ENCODE measurements at regions not wholly inside any gene's neighbourhood (a gene's known extent, or its start where the extent isn't known, plus 50 kb on each side); places are given as distances from the start of the nearest gene placed in this dataset.

DNA sequence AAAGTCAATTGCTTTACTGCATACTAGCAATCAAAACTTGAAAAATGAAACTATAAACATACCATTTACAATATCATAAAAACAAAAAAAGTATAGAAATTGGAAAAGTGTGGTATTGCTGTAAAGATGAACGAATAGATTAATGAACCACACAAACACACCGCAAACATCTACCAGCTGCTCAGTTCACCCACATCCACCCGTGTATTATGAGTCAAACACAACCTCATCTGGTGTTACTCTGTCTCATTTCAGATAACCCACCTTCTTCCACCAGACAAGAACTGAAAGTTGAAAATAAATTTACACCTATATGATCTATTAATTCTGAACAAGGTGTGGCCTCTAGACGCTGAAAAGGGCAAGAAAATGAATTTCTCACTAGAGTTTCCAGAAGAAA lies 53.3 kb downstream of the BLID start:
- DNase-seq: no peak

DNA sequence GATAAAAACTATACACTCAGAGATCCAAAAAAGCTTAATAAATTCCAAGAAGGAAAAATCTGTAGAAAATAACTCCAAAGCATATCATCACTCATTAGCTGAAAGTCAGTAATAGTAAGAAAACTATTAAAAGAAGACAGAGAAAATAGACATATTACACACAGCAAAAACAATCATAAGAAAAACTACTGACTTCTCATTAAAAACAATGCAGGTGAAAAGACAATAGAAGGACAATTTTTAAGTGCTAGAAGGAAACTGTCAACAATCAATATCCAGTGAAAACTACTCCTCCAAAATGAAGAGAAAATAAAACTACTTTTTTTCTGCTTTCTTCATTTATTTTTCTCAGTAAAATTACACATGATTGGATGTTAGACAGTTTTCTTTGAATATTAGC lies 56.5 kb downstream of the BLID start:
- DNase-seq: no peak

DNA sequence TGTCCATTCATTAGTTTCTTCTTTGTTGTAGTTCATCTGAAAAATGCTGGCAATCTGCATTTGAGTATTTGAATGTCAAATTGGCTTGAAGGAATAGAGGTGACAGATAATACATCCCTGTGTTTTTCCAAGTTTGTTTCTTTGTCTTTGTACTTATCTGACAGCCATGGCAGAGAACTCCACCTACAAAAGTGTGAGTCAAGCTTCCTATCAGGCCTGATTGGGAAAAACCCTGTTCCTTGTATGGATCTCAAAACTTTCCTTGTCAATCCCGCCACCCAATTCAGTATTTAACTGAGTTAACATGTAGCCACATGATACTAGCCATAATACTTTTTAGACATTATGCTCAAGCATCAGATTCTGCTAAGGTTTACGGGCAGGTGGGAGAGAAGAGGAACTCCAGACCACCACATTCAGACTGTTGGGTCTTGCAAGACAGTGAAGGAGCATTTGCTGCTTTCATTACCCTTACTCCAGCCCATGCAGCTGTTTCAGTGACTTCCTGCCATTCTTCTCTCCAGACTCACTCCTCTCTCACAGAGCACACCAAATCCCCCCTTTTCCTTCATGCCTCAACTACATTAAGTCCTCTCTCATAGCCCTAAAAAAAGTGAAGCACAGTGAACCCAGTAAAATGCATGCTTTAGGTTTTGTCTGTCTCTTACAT lies 65.9 kb downstream of the BLID start:
- DNase-seq: no peak

DNA sequence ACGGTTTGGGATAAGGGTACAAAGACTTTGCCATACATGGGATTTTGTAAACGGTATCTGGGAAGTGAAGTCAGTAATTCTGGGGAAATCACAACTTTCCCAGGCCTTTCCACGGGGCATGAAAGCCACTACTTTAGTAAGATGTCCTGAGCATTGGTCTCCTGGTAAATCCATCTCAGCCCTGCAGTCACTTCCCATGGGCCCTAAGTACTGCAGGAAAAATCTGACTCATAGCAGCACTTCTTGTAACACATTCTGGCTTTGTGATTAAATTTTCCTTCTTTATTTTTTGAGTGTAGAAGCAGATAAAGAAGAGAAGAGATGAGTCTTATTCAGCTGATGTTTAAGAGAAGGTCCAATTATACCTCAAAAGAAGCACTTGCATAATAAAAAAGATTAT lies 67.6 kb downstream of the BLID start:
- DNase-seq: no peak

DNA sequence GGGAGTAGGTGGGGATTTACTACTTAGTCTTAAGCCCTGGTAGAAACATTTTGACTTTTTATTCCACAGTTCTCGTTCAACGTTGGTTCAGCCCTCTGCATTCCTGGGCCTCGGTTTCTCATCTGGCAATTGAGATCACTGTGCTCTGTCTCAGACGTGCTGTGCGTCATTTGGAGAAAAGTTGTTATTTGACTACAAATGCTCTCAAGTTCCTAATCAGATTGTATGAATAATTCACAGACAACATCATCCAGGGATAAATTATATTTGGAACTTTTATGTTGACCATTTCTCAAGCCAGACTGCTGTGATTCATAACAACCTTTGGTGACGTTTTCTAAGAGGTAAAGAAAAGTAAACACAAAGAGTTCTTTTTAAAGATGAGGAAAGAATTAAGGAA lies 69.2 kb downstream of the BLID start:
- no peak for DNase-seq

DNA sequence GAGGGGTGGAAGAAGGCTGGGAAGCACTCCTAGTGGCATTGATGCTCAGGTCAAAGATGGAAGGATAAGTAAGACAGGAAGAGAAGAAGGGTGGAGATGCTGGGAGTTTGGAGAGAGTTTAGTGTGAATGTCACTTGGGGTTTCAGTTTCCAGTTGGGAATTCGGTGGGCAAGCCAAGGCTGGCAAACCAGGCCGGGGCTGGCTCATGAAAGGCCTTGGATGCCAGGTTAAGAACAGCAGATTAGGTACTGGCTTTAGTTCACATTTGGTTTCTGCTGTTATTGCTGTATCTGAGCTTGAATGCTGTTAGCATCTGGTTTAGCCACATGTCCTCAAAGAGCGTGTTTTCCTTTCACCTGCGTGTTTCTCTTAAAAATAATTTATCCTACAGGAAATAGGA lies 69.6 kb downstream of the BLID start:
- DNase-seq: no peak

DNA sequence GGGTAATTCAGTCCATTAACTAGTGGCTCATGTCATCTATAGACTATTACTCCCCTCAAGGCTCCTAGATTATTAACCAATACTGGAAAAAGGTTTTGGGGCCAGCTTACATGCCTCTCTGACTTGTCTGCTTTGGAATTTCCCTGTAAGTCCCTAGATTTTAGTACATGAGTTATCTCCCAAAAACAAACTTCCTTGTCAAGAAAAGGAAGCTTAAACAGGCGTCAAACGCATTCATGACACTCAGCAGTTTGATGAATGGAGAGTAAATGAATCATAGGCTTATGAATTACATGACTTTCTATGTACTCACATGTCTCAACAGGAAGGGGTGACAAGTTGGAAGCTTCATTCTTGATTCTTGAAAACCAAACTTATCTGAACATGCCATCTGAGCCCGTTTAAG lies 70.8 kb downstream of the BLID start:
- peak; percentile 93 for DNase-seq

DNA sequence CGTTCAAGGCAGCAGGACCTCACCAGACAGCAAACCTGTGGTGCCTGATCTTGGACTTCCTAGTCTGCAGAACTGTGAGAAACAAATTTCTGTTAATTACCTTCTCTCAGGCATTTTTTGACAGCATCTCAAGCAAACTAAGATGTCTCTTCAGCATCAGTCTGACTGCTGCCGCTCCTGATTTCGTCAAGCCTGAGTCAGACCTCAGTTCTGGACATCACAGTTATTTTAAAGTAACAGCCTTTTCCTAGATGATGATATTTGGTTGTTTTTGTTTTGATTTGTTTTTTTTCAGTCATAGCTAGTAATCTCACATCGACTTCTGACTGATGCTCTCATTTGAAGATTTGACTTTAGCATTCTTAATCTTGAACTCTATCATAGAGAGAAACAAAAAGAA lies 71.9 kb downstream of the BLID start:
- peak; percentile 55 for DNase-seq

DNA sequence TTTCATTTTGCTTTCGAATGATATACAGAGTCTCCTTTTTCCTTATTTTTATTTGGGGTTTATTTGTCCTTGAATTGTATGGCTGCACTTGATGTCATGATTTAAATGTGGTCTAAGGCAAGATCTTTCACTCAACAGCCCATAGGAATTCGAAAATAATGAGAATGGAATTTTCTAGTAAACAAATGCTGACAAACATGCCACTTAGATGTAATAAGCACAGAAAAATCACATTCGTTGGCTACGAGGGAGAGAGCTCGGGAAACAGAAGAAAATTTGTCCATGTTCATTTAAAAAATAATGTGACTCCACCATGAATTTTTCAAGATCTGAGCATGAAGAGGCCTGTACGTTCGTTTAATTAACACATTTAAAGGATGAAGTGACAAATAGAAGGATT lies 73.0 kb downstream of the BLID start:
- DNase-seq: peak; percentile 67

DNA sequence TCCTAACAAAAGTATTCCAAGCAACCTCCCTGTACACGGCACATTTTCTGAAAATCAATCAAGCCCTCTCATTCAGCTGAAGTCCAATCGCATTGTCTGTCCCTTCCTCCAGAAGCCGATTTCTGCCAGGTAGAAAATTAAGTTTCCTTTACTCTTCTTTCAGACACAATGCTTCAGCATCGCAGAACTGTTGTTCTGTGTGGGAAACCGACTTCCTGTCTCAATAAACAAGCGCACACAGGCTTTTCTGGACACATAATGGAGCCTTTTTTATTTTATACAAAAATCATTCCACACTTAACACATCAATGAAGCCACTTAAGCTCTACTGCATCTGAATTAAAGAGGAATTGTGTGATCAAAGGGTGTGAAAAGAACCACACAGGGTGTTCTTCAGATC lies 75.6 kb downstream of the BLID start:
- no peak for DNase-seq

DNA sequence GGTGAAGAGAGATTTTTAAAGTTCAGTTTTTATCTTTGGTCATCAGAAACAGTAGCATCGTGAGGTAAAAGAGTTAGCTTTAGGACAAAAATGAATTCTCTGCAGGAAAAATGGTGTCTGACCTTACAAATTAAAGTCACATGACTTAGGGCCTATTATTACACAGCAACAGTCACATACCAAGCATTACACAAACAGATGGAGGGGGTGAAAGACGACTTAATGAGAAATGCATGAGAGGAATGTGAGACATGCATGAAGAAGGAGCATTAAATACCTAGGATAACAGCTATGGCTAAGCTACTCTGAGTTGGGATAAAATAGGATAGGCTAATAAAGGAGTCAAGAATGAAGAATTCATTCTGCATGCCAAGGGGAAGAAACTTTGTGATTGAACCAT lies 77.5 kb downstream of the BLID start:
- DNase-seq: peak; percentile 89

DNA sequence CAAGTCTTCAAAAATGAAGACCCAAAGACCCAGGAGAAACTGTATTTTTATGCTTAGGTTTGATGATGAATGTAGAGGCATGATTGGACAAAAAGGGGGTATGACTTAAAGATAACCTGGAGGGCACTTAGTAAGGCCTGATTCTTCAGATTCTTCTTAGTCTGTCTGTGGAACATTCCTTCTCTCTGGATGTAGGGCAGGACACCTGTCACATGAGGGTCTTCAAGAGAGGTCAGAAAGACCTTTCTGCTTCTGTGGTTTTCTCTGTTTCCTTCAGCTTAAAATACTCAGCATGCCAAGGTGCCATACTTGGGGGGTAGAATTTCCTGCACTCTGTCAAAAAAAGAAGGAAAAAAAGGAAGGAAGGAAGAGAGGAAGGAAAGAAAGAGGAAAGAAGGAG lies 78.1 kb downstream of the BLID start:
- no peak for DNase-seq

DNA sequence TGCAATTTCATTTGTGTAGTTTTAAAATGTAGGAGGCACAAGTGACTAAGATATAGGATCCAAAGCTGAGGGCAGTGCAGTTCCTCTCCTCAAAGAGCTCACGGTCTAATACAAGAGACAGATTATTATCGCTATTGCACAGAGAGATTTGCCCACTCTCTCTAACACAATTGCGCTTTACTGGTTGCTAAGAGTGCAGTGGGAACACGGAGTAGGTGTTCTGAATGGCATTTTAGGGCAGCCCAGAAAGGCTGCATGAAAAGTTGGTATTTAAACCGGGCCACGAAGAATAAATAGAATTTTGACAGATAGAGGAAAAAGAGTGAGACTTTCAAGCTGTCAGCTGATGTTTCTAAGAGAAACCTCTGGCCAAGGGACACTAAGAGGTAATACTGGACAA lies 79.5 kb downstream of the BLID start:
- no peak for DNase-seq

DNA sequence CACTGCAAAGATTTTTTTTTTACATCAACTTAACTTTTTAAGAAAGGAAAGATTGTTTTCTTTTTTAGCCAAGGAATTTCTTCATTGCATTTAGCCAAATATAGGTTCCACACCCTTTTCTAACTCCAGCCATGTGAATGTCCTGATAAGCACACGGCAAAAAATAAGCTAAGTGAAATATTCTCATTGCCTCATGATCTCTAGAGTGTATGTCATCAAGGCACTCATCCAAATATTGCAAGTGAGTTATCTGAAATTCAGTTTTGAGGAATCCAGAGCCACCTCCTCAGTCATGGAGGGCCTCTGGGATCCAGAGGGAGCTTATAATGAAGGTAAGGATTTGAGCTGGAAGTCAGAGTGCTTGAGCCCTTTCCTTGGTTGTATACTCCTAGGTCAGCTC lies 80.0 kb downstream of the BLID start:
- peak; percentile 73 for DNase-seq

DNA sequence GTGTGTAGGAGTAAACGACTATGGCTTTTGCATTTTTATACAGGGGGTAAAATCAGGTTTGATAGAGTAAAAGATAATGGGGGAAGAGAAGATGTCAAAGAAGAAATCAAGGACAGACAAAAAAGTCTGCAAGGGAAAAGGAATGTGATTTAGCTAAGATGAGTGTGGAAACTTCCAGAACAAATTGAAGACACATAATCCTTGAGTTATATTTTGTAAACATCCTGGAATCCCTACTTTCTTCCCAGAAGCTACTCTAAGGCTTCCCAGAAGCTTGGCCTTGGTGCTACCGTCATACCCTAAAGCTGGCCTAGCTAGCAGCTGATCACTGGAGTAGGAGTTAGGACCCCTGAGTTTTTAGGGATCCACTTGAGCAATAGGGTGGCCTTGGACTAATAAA lies 82.4 kb downstream of the BLID start:
- DNase-seq: no peak

DNA sequence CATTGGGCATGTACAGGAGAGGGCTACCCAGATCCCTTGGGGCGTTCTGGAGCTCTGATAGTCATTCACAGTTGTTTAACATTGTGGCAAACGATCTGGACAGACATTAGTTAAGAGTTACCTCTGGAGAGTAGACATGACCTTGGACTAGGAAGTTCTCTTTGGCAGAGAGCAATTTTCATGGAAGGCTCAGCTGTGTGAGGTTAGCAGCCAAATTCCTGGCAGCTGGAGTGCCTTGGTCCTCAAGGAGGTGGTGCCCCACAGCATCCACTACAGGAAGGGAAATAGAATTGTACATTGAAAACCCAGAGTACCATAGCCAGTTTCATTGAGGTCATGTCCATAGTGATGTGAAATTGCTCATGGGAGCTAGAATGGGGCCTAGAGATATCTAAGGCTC lies 82.8 kb downstream of the BLID start:
- DNase-seq: no peak

DNA sequence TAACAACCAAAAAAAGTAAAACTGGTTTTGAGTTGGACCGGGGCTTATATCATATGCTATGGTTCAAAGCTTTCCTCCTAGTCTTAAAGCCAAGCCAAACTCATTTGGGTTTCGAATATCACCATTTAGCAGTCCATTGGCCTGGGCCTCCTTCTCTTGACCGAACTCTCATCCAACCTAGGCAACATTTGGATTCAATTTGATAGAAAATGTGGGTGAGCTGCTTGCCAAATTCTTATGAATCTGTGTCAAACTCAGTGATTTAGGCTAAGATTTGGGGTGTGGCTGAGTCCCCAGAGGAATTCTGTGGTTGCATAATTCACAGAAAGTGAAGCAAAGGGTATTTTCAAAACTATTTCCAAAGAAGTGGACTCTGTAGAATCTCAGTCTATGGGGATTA lies 83.7 kb downstream of the BLID start:
- DNase-seq: peak; percentile 43

DNA sequence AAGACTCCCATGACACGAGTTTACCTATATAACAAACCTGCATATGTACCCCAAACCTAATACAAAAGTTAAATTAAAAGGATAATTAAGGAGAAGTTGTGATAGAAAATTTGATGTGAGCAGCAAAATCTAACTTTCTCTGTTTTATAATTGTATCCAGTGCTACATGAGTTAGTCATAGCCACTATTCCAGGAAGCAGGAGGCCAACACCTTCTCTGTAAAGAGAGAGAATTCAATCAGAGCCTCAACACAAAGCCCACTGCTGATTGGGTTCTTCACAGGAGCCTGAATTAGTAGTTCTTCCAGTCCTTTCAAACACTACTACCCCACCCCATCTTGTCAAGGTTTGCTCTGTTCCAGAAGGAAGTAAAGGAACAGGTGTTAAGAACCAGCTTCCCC lies 84.2 kb downstream of the BLID start:
- no peak for DNase-seq

DNA sequence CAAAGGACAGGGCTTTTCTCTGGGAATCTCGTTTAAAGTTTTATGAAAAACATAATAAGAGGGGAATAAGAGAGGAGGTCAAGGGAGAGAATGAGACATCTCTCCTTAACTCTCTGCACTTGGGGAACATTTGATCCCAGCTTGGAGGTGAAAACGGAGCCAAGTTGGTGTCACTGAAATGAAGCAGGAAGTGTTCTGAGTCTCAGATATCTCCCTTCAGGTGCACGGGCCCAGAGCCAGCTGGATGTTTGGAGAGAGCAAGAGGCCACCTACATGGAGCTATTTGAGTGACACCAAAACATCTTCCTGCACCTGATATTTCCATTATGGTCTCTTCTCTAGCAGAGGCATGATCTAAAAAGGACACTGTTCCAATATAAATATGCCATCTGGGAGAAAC lies 85.7 kb downstream of the BLID start:
- no peak for DNase-seq

DNA sequence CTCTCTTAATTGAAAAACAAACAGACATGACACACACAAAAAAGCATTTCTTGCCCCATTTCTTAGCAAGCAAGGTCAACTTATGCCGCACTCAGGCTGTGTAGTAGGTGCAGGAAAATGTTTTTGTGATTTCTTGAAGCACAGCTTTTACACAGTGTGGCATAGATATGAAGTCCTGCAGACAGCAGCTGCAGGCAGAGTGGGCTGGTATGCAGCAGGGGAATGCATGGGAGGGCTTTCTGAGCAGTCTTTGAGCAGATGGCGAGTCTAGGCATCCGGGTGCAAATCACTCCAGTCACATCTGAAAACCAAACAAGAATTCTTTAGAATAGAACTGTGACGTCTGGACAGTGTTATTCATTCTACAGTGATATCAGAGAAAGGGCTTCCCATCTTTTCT lies 87.5 kb downstream of the BLID start:
- no peak for DNase-seq

DNA sequence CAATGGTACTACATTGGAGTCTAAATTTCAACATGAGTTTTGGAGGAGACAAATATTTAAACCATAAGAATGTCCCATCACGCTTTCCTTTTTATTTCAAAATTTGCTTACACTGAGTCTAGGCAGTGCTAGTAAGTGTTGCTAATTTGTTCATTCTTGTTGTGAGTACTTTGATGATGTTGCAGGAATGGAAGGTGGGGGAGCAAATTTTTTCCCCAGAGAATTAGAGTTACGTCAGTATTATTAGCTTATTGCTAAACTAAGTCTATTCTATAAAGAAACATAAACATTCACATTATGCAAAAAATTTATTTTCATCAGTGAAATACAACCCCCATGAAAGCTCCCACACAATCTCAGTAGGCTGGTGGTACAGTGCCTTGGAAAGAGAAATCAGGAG lies 88.0 kb downstream of the BLID start:
- no peak for DNase-seq

DNA sequence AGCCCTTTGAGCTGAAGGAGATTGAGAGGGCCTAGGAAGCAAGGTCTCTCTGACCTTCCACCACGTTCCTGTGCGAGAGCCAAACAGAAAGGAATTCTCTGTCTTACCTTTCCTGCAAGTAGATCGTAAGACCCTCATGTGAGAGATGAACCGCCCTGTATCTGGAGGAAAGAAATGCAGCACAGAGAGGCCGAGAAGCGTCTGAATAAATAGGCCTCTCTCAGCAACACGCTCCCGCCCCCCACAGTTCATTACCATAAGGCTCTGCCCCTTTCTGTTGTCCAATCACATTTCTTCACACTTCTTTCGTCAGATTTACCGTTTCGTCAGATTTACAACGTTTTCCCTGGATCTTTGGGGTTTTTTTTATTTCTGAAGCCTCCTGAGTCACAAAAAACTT lies 90.3 kb downstream of the BLID start:
- no peak for DNase-seq

DNA sequence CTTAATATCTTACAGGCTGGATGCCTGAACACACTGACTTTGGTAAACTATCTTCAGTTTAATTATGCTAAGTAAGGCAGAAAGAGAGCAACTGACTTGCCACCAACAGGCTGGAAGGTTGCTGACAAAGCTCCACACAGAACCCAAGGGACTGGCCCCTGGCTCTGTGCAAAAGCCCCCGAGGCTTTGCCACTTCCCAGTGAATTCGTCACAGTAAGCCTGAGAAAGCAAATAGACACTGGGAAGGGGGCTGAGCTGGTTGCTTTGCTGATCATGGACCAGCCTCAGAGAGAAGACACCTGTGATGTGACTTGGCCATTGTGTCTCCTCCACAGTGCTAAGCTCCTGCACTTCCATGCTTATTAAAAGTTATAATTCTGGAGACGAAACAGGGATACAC lies 91.7 kb downstream of the BLID start:
- no peak for DNase-seq

DNA sequence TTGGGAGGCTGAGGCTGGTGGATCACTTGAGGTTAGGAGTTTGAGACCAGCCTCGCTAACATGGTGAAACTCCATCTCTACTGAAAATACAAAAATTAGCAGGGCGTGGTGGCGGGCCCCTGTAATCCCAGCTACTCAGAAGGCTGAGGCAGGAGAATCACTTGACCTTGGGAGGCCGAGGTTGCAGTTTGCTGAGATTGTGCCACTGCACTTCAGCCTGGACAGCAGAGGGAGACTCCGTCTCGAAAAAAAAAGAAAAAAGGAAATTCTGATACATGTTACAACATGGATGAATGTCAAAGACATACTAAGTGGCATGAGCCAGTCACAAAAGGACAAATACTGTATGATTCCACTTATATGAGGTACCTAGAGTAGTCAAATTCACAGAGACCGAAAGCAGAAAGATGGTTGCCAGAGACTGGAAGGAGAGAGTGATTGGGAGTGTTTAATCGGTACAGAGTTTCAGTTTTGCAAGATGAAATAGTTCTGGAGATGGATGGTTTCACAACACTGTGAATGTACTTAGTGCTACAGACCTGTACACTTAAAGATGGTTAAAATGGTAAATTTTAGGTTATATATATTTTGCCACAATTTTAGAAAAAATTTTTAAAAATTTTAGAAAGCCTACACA lies 92.3 kb downstream of the BLID start:
- no peak for DNase-seq

DNA sequence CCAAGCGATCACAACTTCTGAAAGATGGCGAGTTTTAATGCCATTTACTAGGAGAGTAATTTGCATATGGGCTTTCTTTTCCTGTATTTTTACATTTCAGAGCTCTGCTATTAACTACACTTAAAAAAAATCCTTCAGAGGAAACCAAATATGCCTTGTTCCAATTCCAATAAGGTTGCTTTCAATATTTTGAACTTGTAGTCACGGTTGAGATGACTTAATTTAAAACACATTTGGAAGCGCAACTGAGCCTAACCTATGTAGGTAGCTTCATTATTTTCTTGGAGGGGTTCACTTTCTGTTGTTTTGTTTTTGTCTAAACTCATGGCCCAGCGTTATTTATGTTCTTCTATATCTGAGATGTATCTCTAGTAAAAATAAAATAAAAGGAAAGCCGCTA lies 93.4 kb downstream of the BLID start:
- no peak for DNase-seq

Measured in HCEC 1CT (cell line).